AG10803 (cell line): ENCODE measurements at regions not wholly inside any gene's neighbourhood (a gene's known extent, or its start where the extent isn't known, plus 50 kb on each side); places are given as distances from the start of the nearest gene placed in this dataset.

Experiments
- DNase-seq: peaks from one replicate; pipeline ENCODE4 v3.0.0; 2010; ENCODE audit warnings: low read depth
- H3K4me3 ChIP-seq: 2 replicates; pipeline ENCODE4 v1.5.1; 2011; ENCODE audit warnings: mild to moderate bottlenecking, low read length, control low read depth
- CTCF ChIP-seq: conservative IDR thresholded peaks from 2 replicates; pipeline ENCODE4 v1.5.1; 2011; ENCODE audit warnings: mild to moderate bottlenecking, low read length, control low read depth, inconsistent platforms

- TF ChIP-seq CTCF: no peak
- no peak overlapping the region for H3K4me3 ChIP-seq
- no peak for DNase-seq
These were observed 89.1 kb downstream of the NAA11 start for GRCh38 chr4:79236785-79237184.

GRCh38 chr4:79235095-79235494 lies 90.8 kb downstream of the NAA11 start:
- DNase-seq: no peak
- no peak for TF ChIP-seq CTCF
- H3K4me3 ChIP-seq: no peak overlapping the region

GRCh38 chr4:79233820-79234219 lies 92.0 kb downstream of the NAA11 start:
- DNase-seq: no peak
- no peak for TF ChIP-seq CTCF
- H3K4me3 ChIP-seq: no peak overlapping the region

- no peak overlapping the region for H3K4me3 ChIP-seq
These were observed 93.3 kb downstream of the NAA11 start for GRCh38 chr4:79232540-79232939.

GRCh38 chr4:79227860-79228259 lies 98.0 kb downstream of the NAA11 start:
- no peak for TF ChIP-seq CTCF

More at GRCh38 chr4:79232540-79232939, 93.3 kb downstream of the NAA11 start:
- no peak for DNase-seq
- no peak for TF ChIP-seq CTCF

GRCh38 chr4:79225360-79225759 lies 100.5 kb downstream of the NAA11 start:
- H3K4me3 ChIP-seq: no peak overlapping the region
- DNase-seq: no peak
- TF ChIP-seq CTCF: no peak

More at GRCh38 chr4:79227860-79228259, 98.0 kb downstream of the NAA11 start:
- DNase-seq: no peak
- no peak overlapping the region for H3K4me3 ChIP-seq

- no peak for DNase-seq
- H3K4me3 ChIP-seq: no peak overlapping the region
- TF ChIP-seq CTCF: no peak
These were observed 101.1 kb downstream of the NAA11 start for GRCh38 chr4:79224777-79225104.
